Brain microvascular endothelial cell (primary cell): ENCODE measurements at regions not wholly inside any gene's neighbourhood (a gene's known extent, or its start where the extent isn't known, plus 50 kb on each side); places are given as distances from the start of the nearest gene placed in this dataset.

ENCODE experiments used
- DNase-seq: peaks from one replicate; pipeline ENCODE4 v3.0.0-alpha.2; 2020
- H3K27ac ChIP-seq: fragments of 250-450 bp; sonication (Bioruptor Pico); 2 replicates; pipeline ENCODE4 v1.5.1; 2020; ENCODE audit warnings: mild to moderate bottlenecking, moderate library complexity
- H3K27me3 ChIP-seq: fragments of 250-450 bp; sonication (Bioruptor Pico); replicated peaks from 2 replicates; pipeline ENCODE4 v1.5.1; 2020; ENCODE audit warnings: mild to moderate bottlenecking
- H3K36me3 ChIP-seq: fragments of 250-450 bp; sonication (Bioruptor Pico); replicated peaks from 2 replicates; pipeline ENCODE4 v1.5.1; 2020; ENCODE audit warnings: mild to moderate bottlenecking
- H3K4me3 ChIP-seq: 2 replicates; pipeline ENCODE4 v1.5.1; 2011; ENCODE audit warnings: low read depth, mild to moderate bottlenecking, control low read depth, low read length, moderate library complexity
- CTCF ChIP-seq: IDR thresholded peaks from 2 replicates; pipeline ENCODE4 v1.5.1; 2011; ENCODE audit warnings: low read depth, mild to moderate bottlenecking, moderate library complexity, low read length, control low read depth, inconsistent platforms; ENCODE audit errors: missing control alignments
- in situ Hi-C: cut with HindIII; loops from 2 replicates; pipeline ENCODE4 v1.10.0; 2017; ENCODE audit warnings: low sequenced_read_pairs, low pct_ligation_motif_present

- Histone ChIP-seq H3K4me3 (no peak overlapping the region), H3K27me3 (no peaks in the 10 kb centered on the region), H3K36me3 (no peaks in the 10 kb centered on the region), H3K27ac (no peak overlapping the region)
- DNase-seq, result no peak
- no peak for TF ChIP-seq CTCF
- in situ Hi-C loops, result no loop called here
Observed at GRCh38 chr14:99094901-99095300, 177.1 kb downstream of the BCL11B start.

- Histone ChIP-seq H3K27ac (no peak overlapping the region), H3K36me3 (no peaks in the 10 kb centered on the region), H3K4me3 (no peak overlapping the region), H3K27me3 (no peaks in the 10 kb centered on the region)
- in situ Hi-C loops, result no loop called here
- TF ChIP-seq CTCF, result no peak
- no peak for DNase-seq
Observed at GRCh38 chr14:99095369-99095768, 176.6 kb downstream of the BCL11B start.

GRCh38 chr14:99098199-99098598, 173.8 kb downstream of the BCL11B start:
- no peaks in the 10 kb centered on the region for H3K27me3 ChIP-seq
- H3K27ac ChIP-seq, result no peak overlapping the region
- H3K4me3 ChIP-seq, result no peak overlapping the region
- no peaks in the 10 kb centered on the region for H3K36me3 ChIP-seq
- TF ChIP-seq CTCF, result no peak
- in situ Hi-C loops, result no loop called here
- DNase-seq, result no peak

GRCh38 chr14:99099051-99099787, 172.8 kb downstream of the BCL11B start:
- no peak for DNase-seq
- Histone ChIP-seq H3K27ac (no peak overlapping the region), H3K27me3 (no peaks in the 10 kb centered on the region), H3K36me3 (no peaks in the 10 kb centered on the region), H3K4me3 (no peak overlapping the region)
- TF ChIP-seq CTCF, result no peak
- in situ Hi-C loops, result no loop called here

GRCh38 chr14:99100497-99101270, 171.3 kb downstream of the BCL11B start:
- in situ Hi-C loops, result no loop called here
- no peak overlapping the region for H3K4me3 ChIP-seq
- H3K36me3 ChIP-seq, result no peaks in the 10 kb centered on the region
- no peaks in the 10 kb centered on the region for H3K27me3 ChIP-seq
- DNase-seq, result no peak
- no peak for TF ChIP-seq CTCF
- H3K27ac ChIP-seq, result no peak overlapping the region
